Muscle of leg (tissue), 3 donors: ENCODE measurements at regions not wholly inside any gene's neighbourhood (a gene's known extent, or its start where the extent isn't known, plus 50 kb on each side); places are given as distances from the start of the nearest gene placed in this dataset.

ENCODE experiments used
- DNase-seq: peaks from one replicate; pipeline ENCODE4 v3.0.0; 2013
- H3K27ac ChIP-seq: one replicate; pipeline ENCODE4 v1.5.1; 2013; ENCODE audit warnings: mild to moderate bottlenecking, low read length, control low read depth
- H3K27me3 ChIP-seq: one replicate; pipeline ENCODE4 v1.6.1; 2013; ENCODE audit warnings: low read length; ENCODE audit not compliant: control insufficient read depth, insufficient read depth
- H3K36me3 ChIP-seq: one replicate; pipeline ENCODE4 v1.6.1; 2013; ENCODE audit warnings: low read length; ENCODE audit not compliant: control insufficient read depth, insufficient read depth
- H3K4me1 ChIP-seq: one replicate; pipeline ENCODE4 v1.6.1; 2013; ENCODE audit warnings: low read length; ENCODE audit not compliant: control insufficient read depth, insufficient read depth
- H3K4me3 ChIP-seq: one replicate; pipeline ENCODE4 v1.5.1; 2013; ENCODE audit warnings: low read length, control low read depth
- H3K9me3 ChIP-seq: replicated peaks from 2 replicates; pipeline ENCODE4 v1.6.1; 2013; ENCODE audit warnings: low read depth, low read length; ENCODE audit not compliant: control insufficient read depth
- WGBS: methylation state at CpG from one replicate; pipeline ENCODE4 v1.1.5; 2013; ENCODE audit warnings: missing lambda C conversion rate; ENCODE audit not compliant: insufficient coverage; 5-methylcytosine and 5-hydroxymethylcytosine counted together

DNA sequence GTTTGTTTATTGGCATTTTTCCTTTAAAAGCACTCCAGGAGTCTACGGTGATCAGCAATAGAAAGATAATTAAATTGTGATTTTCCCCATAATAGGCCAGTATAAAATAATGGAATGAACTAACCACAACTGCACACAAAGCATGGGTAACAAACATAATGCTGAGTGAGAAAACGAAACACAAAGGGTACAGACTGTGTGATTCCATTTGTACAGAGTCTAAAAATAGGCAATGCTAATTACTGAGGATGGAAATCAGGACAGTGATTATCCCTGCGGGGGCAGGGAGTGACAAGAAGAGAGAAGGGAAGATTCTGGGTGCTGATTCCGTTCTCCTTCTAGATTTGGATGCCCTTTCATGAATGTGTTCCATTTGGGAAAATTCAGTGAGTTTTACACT, 478.1 kb downstream of the PREX1 start:
- H3K4me1 ChIP-seq: no peaks in the 10 kb centered on the region
- no peak overlapping the region for H3K4me3 ChIP-seq
- H3K27ac ChIP-seq: no peak overlapping the region
- WGBS: 100% methylated on average over 1 of the region's 4 CpGs
- peaks cover 2% of the 10 kb centered on the region for H3K9me3 ChIP-seq
- no peak for DNase-seq
- H3K36me3 ChIP-seq: no peaks in the 10 kb centered on the region
- peaks cover 11% of the 10 kb centered on the region for H3K27me3 ChIP-seq

- Histone ChIP-seq H3K4me3 (no peak overlapping the region), H3K36me3 (no peaks in the 10 kb centered on the region), H3K4me1 (no peaks in the 10 kb centered on the region), H3K27ac (no peak overlapping the region), H3K9me3 (peaks cover 2% of the 10 kb centered on the region), H3K27me3 (peaks cover 11% of the 10 kb centered on the region)
- no peak for DNase-seq
- WGBS: 0% methylated on average over 1 of the region's 3 CpGs
Observed at GRCh38 chr20:48348022-48348421, 479.8 kb downstream of the PREX1 start.

DNA sequence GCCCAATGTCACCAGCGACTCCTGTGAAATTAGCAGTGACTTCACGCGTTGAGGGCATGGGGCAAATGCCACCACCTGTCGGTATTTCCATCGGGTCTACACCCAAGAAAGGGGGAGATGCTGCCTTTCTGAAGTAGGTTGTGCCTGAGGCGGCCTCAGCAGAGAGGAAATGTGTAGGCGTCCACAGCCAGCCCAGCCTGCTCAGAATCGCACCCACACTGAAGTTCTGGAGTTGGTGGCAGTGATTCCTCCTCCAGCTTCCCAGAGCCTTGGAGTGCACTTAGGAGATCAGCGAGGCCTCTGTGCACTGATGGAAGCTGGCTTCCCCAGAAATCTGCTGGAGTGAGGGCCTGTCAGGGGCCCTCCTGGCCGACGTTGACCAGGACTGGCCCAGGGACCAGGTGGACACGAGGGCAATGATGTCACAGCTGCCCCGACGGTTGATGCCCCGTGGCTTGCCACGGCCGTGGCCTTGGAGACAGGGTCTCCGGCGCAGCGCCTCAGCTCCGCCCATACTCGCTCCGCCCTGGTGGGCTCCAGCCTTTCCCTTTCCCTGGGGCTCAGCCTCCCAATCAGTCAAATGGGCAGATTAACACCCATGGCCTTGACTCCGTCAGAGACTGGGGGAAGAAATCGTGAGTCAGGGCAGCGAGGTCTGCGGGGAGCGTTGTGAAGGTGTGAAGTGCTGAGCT, 484.8 kb downstream of the PREX1 start:
- peaks cover 2% of the 10 kb centered on the region for H3K9me3 ChIP-seq
- H3K4me3 ChIP-seq: no peak overlapping the region
- H3K36me3 ChIP-seq: no peaks in the 10 kb centered on the region
- WGBS: 79% methylated on average over 26 of the region's 28 CpGs
- no peak for DNase-seq
- H3K27me3 ChIP-seq: peaks cover 15% of the 10 kb centered on the region
- no peak overlapping the region for H3K27ac ChIP-seq
- peaks cover 20% of the 10 kb centered on the region for H3K4me1 ChIP-seq

DNA sequence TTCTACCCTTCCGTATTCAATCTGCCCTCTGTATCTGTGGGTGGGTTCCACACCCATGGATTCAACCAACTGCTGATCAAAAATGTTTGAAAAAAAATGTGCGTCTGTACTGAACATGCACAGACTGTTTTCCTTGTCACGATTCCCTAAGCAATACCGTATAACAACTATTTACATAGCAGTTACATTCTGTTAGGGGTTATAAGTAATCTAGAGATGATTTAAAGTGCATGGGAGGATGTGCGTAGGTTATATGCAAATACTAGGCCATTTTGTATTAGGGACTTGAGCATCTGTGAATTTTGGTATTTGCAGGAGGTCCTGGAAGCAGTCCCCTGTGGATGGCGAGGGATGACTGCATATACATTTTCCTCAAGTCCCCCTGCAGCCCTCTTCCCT, 486.9 kb downstream of the PREX1 start:
- Histone ChIP-seq H3K36me3 (no peaks in the 10 kb centered on the region), H3K27me3 (peaks cover 15% of the 10 kb centered on the region), H3K9me3 (peaks cover 2% of the 10 kb centered on the region), H3K4me1 (peaks cover 25% of the 10 kb centered on the region), H3K4me3 (no peak overlapping the region), H3K27ac (no peak overlapping the region)
- WGBS: 80% methylated on average over 1 of the region's 6 CpGs
- DNase-seq: no peak

DNA sequence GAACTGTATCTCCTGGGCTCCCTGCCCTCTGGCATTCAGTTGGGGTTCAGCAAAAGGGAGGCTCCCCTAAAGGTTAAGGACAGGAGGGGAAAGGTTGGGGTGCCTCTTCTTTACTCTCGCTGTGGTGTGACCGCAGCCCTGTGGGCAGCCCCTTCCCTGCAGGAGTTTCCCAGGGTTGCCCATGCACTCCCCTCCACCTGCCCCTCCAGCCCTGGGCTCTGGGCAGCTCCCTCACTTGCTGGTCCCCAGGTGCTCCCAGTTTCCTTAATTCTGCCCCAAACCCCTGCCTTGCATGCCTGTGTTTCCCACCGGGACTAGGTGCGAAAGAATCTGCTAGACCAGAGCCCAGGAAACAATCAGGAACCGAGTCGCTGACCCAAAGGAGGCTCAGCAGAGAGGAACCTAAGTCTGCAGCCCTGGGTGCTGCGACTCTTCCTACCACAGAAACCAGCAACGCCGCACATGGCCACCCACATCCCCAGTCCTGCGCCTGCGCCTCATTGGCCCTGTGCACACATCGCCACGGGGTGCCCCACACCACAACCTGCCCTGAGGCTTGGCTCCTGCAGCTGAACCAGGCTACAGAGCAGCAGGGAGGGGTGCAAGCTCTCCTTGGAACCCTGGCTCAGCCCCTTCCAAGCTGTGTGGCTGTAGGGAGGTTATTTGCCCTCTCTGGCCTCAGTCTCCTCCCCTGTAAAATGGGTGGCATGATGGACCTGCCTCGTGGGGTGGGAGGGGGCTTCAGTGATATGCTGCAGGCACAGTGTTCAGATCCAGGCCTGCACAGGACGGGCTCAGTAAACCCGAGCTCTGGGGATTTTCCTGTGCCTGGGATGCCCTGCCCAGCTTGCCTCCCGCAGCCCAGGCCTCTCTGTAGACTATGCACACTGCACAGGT, 487.6 kb downstream of the PREX1 start:
- Histone ChIP-seq H3K4me3 (no peak overlapping the region), H3K36me3 (no peaks in the 10 kb centered on the region), H3K9me3 (peaks cover 2% of the 10 kb centered on the region), H3K27me3 (peaks cover 12% of the 10 kb centered on the region), H3K27ac (peak overlapping the region; percentile 77), H3K4me1 (peaks cover 32% of the 10 kb centered on the region)
- 72% methylated on average over 11 of the region's 17 CpGs for WGBS
- no peak for DNase-seq

DNA sequence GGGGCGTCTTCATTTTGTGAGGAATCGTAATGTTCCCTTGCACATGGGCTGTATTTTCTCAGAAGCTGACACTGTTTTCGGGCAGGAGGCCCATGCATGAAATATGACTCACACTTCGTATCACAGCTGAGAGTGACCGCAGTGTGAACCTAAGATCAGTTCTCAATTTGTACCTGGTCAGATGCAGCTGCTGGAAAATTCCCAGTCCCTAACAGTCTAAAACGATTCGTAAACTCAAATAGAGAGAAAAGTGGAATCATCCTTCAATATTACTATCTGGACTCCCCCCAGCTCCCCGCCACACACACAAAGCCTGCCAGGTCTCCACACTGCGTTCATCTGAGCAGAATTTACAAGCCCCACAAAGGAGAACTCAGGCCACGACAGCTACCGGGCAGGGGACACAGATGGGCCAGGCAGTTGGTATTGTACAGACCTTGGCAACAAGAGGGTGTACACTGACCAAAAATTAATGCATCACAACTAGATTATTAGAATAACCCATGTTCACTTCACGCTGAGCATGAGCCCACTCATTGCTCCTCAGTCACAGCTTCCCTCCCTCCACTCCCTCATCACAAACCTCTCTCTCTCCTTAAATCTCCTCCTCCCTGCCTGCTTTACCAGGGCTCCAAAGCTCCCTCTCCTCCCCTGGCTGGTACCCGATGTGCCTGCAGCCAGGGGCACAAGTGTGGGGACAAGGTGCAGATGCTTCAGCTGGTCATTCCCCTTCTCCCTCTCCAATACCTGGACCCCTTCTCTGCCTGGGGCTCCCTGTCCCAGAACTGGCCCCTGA, 488.4 kb downstream of the PREX1 start:
- peak overlapping the region; percentile 85 for H3K27ac ChIP-seq
- no peak overlapping the region for H3K4me3 ChIP-seq
- H3K4me1 ChIP-seq: peaks cover 33% of the 10 kb centered on the region
- DNase-seq: peak; percentile 93
- H3K9me3 ChIP-seq: no peaks in the 10 kb centered on the region
- H3K27me3 ChIP-seq: peaks cover 10% of the 10 kb centered on the region
- H3K36me3 ChIP-seq: no peaks in the 10 kb centered on the region
- WGBS: 19% methylated on average over 9 of the region's 13 CpGs

- no peaks in the 10 kb centered on the region for H3K36me3 ChIP-seq
- no peak overlapping the region for H3K4me3 ChIP-seq
- peaks cover 33% of the 10 kb centered on the region for H3K4me1 ChIP-seq
- H3K9me3 ChIP-seq: no peaks in the 10 kb centered on the region
- peaks cover 6% of the 10 kb centered on the region for H3K27me3 ChIP-seq
- WGBS: no CpG with 5 or more reads among the region's 7 CpGs
- DNase-seq: peak; percentile 71
- H3K27ac ChIP-seq: peak overlapping the region; percentile 85
Observed at GRCh38 chr20:48338717-48339116, 489.1 kb downstream of the PREX1 start.

GRCh38 chr20:48336597-48336996, 491.2 kb downstream of the PREX1 start:
- H3K36me3 ChIP-seq: no peaks in the 10 kb centered on the region
- no peaks in the 10 kb centered on the region for H3K27me3 ChIP-seq
- H3K4me3 ChIP-seq: no peak overlapping the region
- H3K4me1 ChIP-seq: peaks cover 33% of the 10 kb centered on the region
- DNase-seq: no peak
- H3K9me3 ChIP-seq: no peaks in the 10 kb centered on the region
- no peak overlapping the region for H3K27ac ChIP-seq
- WGBS: 71% methylated on average over 1 of the region's 6 CpGs

- no peak overlapping the region for H3K4me3 ChIP-seq
- H3K36me3 ChIP-seq: no peaks in the 10 kb centered on the region
- no peaks in the 10 kb centered on the region for H3K27me3 ChIP-seq
- 45% methylated on average over 2 of the region's 3 CpGs for whole genome bisulfite sequencing
- H3K4me1 ChIP-seq: peaks cover 32% of the 10 kb centered on the region
- H3K9me3 ChIP-seq: no peaks in the 10 kb centered on the region
- peak; percentile 82 for DNase-seq
- peak overlapping the region; percentile 4 for H3K27ac ChIP-seq
Observed at GRCh38 chr20:48335308-48336050, 492.3 kb downstream of the PREX1 start.
